ENCODE measurements at regions not wholly inside any gene's neighbourhood (a gene's known extent, or its start where the extent isn't known, plus 50 kb on each side); places are given as distances from the start of the nearest gene placed in this dataset.
A peak's percentile ranks its signal among the peaks of the same experiment; 100 is the strongest.

DNA sequence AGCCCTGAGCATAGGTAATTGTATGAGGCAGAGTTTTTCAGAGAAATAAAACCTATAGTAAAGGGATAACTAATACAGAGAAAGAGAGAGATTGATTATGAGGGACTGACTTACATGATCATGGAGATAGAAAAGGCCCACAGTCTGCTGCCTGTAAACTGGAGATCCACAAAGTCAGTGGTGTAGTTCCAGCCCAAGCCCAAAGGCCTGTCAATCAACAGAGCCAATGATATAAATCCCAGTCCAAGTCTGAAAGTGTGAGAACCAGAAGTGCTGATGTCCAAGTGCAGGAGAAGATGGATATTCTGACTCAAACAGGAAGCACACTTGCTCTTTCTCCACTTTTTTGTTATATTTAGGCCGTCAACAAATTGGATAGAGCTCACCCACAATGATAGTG is 340.1 kb upstream of the RGS18 start:
- Histone ChIP-seq H3K4me1 (ENCODE audit: control extremely low read depth in 1 of 4, control insufficient read depth in 4 of 4, insufficient read depth in 4 of 4, low read length in 3 of 4) (peaks cover 2 to 8% (median 7%) of the 10 kb centered on the region in 4 experiments), H3K9me3 (ENCODE audit: control extremely low read depth in 1 of 5, control insufficient read depth in 4 of 5, insufficient read depth in 2 of 5, low read depth in 1 of 5, low read length in 4 of 5) (peaks cover 0 to 5% (median 0%) of the 10 kb centered on the region in 5 experiments), H3K36me3 (ENCODE audit: control insufficient read depth in 4 of 4, insufficient read depth in 4 of 4, low read length in 3 of 4) (no peaks in the 10 kb centered on the region), H3K27ac (ENCODE audit: insufficient read depth in 1 of 2, low read depth in 1 of 2, low read length in 2 of 2, poor library complexity in 1 of 2, severe bottlenecking in 2 of 2) (no peak overlapping the region), H3K27me3 (replicated peaks in 2 of 5; ENCODE audit: control insufficient read depth in 4 of 5, insufficient read depth in 5 of 5, low read length in 4 of 5) (no peaks in the 10 kb centered on the region), H3K4me3 (ENCODE audit: control insufficient read depth in 1 of 7, extremely low read depth in 1 of 7, insufficient read depth in 4 of 7, low read depth in 2 of 7, low read length in 6 of 7) (no peak overlapping the region)
- POLR2A ChIA-PET, result no interaction called here
- no peak for DNase-seq
- CTCF ChIA-PET, result no interaction called here
- 100% methylated on average over 1 of the region's 1 CpG for WGBS (ENCODE audit: insufficient coverage)

DNA sequence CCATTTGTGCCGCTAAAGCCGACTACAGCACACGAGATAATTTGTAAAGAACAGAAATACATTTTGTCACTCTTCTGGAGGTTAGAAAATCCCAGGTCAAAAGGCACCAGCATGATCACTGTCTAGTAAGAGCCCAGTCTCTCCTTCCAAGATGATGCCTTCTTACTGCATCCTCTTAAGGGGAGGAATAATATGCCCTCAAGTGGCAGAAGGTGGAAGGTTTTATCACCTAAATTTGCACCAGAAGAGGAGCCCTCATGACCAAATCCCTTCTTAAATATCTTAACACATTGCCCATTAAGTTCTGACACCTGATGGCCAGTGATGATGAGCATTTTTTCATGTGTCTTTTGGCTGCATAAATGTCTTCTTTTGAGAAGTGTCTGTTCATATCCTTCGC is 326.7 kb upstream of the RGS18 start:
- Histone ChIP-seq H3K27me3 (replicated peaks in 2 of 5; ENCODE audit: control insufficient read depth in 4 of 5, insufficient read depth in 5 of 5, low read length in 4 of 5) (no peaks in the 10 kb centered on the region), H3K4me1 (ENCODE audit: control extremely low read depth in 1 of 4, control insufficient read depth in 4 of 4, insufficient read depth in 4 of 4, low read length in 3 of 4) (peaks cover 0 to 3% (median 0%) of the 10 kb centered on the region in 4 experiments), H3K36me3 (ENCODE audit: control insufficient read depth in 4 of 4, insufficient read depth in 4 of 4, low read length in 3 of 4) (no peaks in the 10 kb centered on the region), H3K4me3 (ENCODE audit: control insufficient read depth in 1 of 7, extremely low read depth in 1 of 7, insufficient read depth in 4 of 7, low read depth in 2 of 7, low read length in 6 of 7) (no peak overlapping the region), H3K27ac (ENCODE audit: insufficient read depth in 1 of 2, low read depth in 1 of 2, low read length in 2 of 2, poor library complexity in 1 of 2, severe bottlenecking in 2 of 2) (no peak overlapping the region), H3K9me3 (ENCODE audit: control extremely low read depth in 1 of 5, control insufficient read depth in 4 of 5, insufficient read depth in 2 of 5, low read depth in 1 of 5, low read length in 4 of 5) (no peaks in the 10 kb centered on the region)
- CTCF ChIA-PET, result no interaction called here
- 100% methylated on average over 3 of the region's 4 CpGs for WGBS (ENCODE audit: insufficient coverage)
- DNase-seq, result peak; percentile 12 to 48 (median 39)
- POLR2A ChIA-PET, result no interaction called here

DNA sequence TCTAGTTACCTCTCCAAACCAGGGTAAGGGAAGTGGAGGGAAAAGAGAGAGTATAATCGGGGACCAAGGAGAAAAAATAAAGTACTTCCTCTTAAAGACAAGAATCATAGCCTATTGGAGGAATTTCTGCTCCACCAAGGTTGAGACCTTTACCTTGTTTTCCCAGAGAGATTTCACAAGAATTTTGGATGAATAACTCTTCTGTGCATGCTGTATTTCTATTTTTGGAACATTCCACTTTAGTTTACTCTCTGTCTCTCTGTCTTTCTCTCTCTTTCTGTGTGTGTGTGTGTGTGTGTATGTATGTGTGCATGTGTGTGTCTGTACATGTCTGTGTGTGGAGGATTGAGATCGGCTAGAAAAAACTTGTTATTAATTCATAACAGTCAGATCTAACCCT is 318.4 kb upstream of the RGS18 start:
- ChIA-PET CTCF (no interaction called here), POLR2A (no interaction called here)

DNA sequence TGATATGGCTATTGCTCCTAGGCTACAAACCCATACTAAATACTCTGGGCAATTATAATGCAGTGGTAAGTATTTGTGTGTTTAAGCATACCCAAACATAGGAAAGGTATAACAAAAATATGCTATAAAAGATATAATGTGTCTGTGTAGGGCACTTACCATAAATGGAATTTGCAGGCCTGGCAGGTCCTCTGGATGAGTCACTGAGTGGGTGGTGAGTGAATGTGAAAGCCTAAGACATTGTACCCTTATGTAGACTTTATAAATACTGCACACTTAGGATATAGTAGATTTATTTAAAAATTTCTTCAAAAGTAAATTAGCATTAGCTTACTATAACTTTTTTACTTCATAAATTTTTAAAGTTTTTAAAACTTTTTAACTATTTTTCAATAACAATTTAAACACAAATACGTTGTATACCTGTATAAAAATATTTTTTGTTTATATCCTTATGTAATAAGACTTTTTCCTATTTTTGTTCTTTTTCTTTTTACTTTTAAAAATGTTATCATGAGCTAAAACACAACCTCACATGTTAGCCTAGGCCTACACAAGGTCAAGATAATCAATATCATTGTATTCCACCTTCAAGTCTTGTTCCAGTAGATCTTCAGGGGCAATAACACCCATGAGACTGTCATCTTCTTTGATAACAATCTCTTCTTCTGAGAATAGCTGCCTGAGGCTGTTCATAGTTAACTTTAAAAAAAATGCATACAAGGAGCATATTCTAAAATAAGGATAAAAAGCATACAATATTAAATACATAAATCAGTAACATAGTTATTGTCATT is 306.3 kb upstream of the RGS18 start:
- WGBS (ENCODE audit: insufficient coverage), result no CpG with 5 or more reads among the region's 1 CpG
- POLR2A ChIA-PET, result no interaction called here

More for the DNA sequence above, 318.4 kb upstream of the RGS18 start:
- H3K4me1 ChIP-seq (ENCODE audit: control extremely low read depth in 1 of 4, control insufficient read depth in 4 of 4, insufficient read depth in 4 of 4, low read length in 3 of 4), result no peaks in the 10 kb centered on the region
- H3K27me3 ChIP-seq (replicated peaks in 2 of 5; ENCODE audit: control insufficient read depth in 4 of 5, insufficient read depth in 5 of 5, low read length in 4 of 5), result no peaks in the 10 kb centered on the region
- H3K4me3 ChIP-seq (ENCODE audit: control insufficient read depth in 1 of 7, extremely low read depth in 1 of 7, insufficient read depth in 4 of 7, low read depth in 2 of 7, low read length in 6 of 7), result no peak overlapping the region
- peaks cover 0 to 1% (median 0%) of the 10 kb centered on the region in 5 experiments for H3K9me3 ChIP-seq (ENCODE audit: control extremely low read depth in 1 of 5, control insufficient read depth in 4 of 5, insufficient read depth in 2 of 5, low read depth in 1 of 5, low read length in 4 of 5)
- no peaks in the 10 kb centered on the region for H3K36me3 ChIP-seq (ENCODE audit: control insufficient read depth in 4 of 4, insufficient read depth in 4 of 4, low read length in 3 of 4)
- H3K27ac ChIP-seq (ENCODE audit: insufficient read depth in 1 of 2, low read depth in 1 of 2, low read length in 2 of 2, poor library complexity in 1 of 2, severe bottlenecking in 2 of 2), result no peak overlapping the region
- no CpG with 5 or more reads among the region's 2 CpGs for WGBS (ENCODE audit: insufficient coverage)
- DNase-seq, result no peak

DNA sequence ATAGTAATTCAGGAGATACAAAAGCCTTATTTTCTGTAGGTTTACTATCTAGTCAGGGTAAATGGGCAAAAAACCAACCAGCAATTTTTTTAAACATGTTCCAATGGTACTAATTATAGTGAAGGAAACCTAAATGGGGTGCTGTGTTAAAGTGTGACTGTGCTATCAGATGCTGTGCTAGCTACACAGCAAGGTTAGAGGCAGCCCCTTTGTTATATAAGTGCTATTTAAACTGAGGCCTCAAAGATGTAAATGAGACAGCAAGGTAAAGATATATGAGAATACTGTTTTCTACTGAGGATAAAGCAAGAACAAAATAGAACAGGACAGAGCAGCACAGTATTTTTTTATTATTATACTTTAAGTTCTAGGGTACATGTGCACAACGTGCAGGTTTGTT is 305.4 kb upstream of the RGS18 start:
- no peaks in the 10 kb centered on the region for H3K36me3 ChIP-seq (ENCODE audit: control insufficient read depth in 4 of 4, insufficient read depth in 4 of 4, low read length in 3 of 4)
- CTCF ChIA-PET, result no interaction called here
- no peaks in the 10 kb centered on the region for H3K4me1 ChIP-seq (ENCODE audit: control extremely low read depth in 1 of 4, control insufficient read depth in 4 of 4, insufficient read depth in 4 of 4, low read length in 3 of 4)
- no peak for DNase-seq
- H3K9me3 ChIP-seq (ENCODE audit: control extremely low read depth in 1 of 5, control insufficient read depth in 4 of 5, insufficient read depth in 2 of 5, low read depth in 1 of 5, low read length in 4 of 5), result peaks cover 0 to 1% (median 0%) of the 10 kb centered on the region in 5 experiments
- no peak overlapping the region for H3K27ac ChIP-seq (ENCODE audit: insufficient read depth in 1 of 2, low read depth in 1 of 2, low read length in 2 of 2, poor library complexity in 1 of 2, severe bottlenecking in 2 of 2)
- no peak overlapping the region for H3K4me3 ChIP-seq (ENCODE audit: control insufficient read depth in 1 of 7, extremely low read depth in 1 of 7, insufficient read depth in 4 of 7, low read depth in 2 of 7, low read length in 6 of 7)
- H3K27me3 ChIP-seq (replicated peaks in 2 of 5; ENCODE audit: control insufficient read depth in 4 of 5, insufficient read depth in 5 of 5, low read length in 4 of 5), result no peaks in the 10 kb centered on the region
- no CpG with 5 or more reads among the region's 1 CpG for WGBS (ENCODE audit: insufficient coverage)
- POLR2A ChIA-PET, result no interaction called here

More for the DNA sequence above, 306.3 kb upstream of the RGS18 start:
- DNase-seq, result no peak
- no peak overlapping the region for H3K27ac ChIP-seq (ENCODE audit: insufficient read depth in 1 of 2, low read depth in 1 of 2, low read length in 2 of 2, poor library complexity in 1 of 2, severe bottlenecking in 2 of 2)
- no peak overlapping the region for H3K4me3 ChIP-seq (ENCODE audit: control insufficient read depth in 1 of 7, extremely low read depth in 1 of 7, insufficient read depth in 4 of 7, low read depth in 2 of 7, low read length in 6 of 7)
- no peaks in the 10 kb centered on the region for H3K27me3 ChIP-seq (replicated peaks in 2 of 5; ENCODE audit: control insufficient read depth in 4 of 5, insufficient read depth in 5 of 5, low read length in 4 of 5)
- H3K36me3 ChIP-seq (ENCODE audit: control insufficient read depth in 4 of 4, insufficient read depth in 4 of 4, low read length in 3 of 4), result no peaks in the 10 kb centered on the region
- H3K4me1 ChIP-seq (ENCODE audit: control extremely low read depth in 1 of 4, control insufficient read depth in 4 of 4, insufficient read depth in 4 of 4, low read length in 3 of 4), result no peaks in the 10 kb centered on the region
- CTCF ChIA-PET, result no interaction called here
- H3K9me3 ChIP-seq (ENCODE audit: control extremely low read depth in 1 of 5, control insufficient read depth in 4 of 5, insufficient read depth in 2 of 5, low read depth in 1 of 5, low read length in 4 of 5), result peaks cover 0 to 1% (median 0%) of the 10 kb centered on the region in 5 experiments

DNA sequence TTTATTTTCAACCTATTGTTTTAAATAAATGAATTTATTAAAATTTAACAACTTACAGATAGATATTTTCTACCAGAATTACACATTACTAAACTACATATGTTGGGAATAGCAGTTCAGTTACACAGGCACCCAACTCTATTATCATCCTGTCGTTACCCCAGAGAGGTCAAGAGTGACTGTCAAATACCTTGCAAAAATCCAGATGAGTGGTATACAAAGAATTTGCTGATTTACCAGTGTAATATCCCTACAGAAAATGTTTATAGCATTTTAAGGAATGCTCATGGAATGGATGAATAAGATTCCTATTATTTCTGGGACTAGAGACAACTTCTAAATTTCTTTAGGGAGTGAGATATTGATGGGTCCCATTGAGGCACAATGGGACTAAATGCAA is 300.7 kb upstream of the RGS18 start:
- no CpG with 5 or more reads among the region's 1 CpG for WGBS (ENCODE audit: insufficient coverage)
- Histone ChIP-seq H3K27me3 (replicated peaks in 2 of 5; ENCODE audit: control insufficient read depth in 4 of 5, insufficient read depth in 5 of 5, low read length in 4 of 5) (no peaks in the 10 kb centered on the region), H3K27ac (ENCODE audit: insufficient read depth in 1 of 2, low read depth in 1 of 2, low read length in 2 of 2, poor library complexity in 1 of 2, severe bottlenecking in 2 of 2) (no peak overlapping the region), H3K36me3 (ENCODE audit: control insufficient read depth in 4 of 4, insufficient read depth in 4 of 4, low read length in 3 of 4) (no peaks in the 10 kb centered on the region), H3K4me3 (ENCODE audit: control insufficient read depth in 1 of 7, extremely low read depth in 1 of 7, insufficient read depth in 4 of 7, low read depth in 2 of 7, low read length in 6 of 7) (no peak overlapping the region), H3K9me3 (ENCODE audit: control extremely low read depth in 1 of 5, control insufficient read depth in 4 of 5, insufficient read depth in 2 of 5, low read depth in 1 of 5, low read length in 4 of 5) (peaks cover 0 to 3% (median 0%) of the 10 kb centered on the region in 5 experiments), H3K4me1 (ENCODE audit: control extremely low read depth in 1 of 4, control insufficient read depth in 4 of 4, insufficient read depth in 4 of 4, low read length in 3 of 4) (no peaks in the 10 kb centered on the region)
- no peak for DNase-seq
- ChIA-PET CTCF (no interaction called here), POLR2A (no interaction called here)

GRCh38 chr1:191865479-191865878 is 292.8 kb upstream of the RGS18 start:
- DNase-seq, result no peak
- H3K4me3 ChIP-seq (ENCODE audit: control insufficient read depth in 1 of 7, extremely low read depth in 1 of 7, insufficient read depth in 4 of 7, low read depth in 2 of 7, low read length in 6 of 7), result no peak overlapping the region
- H3K27me3 ChIP-seq (replicated peaks in 2 of 5; ENCODE audit: control insufficient read depth in 4 of 5, insufficient read depth in 5 of 5, low read length in 4 of 5), result no peaks in the 10 kb centered on the region
- ChIA-PET CTCF (no interaction called here), POLR2A (no interaction called here)
- H3K27ac ChIP-seq (ENCODE audit: insufficient read depth in 1 of 2, low read depth in 1 of 2, low read length in 2 of 2, poor library complexity in 1 of 2, severe bottlenecking in 2 of 2), result no peak overlapping the region
- H3K36me3 ChIP-seq (ENCODE audit: control insufficient read depth in 4 of 4, insufficient read depth in 4 of 4, low read length in 3 of 4), result no peaks in the 10 kb centered on the region
- WGBS (ENCODE audit: insufficient coverage), result 94% methylated on average over 4 of the region's 6 CpGs
- no peaks in the 10 kb centered on the region for H3K4me1 ChIP-seq (ENCODE audit: control extremely low read depth in 1 of 4, control insufficient read depth in 4 of 4, insufficient read depth in 4 of 4, low read length in 3 of 4)
- H3K9me3 ChIP-seq (ENCODE audit: control extremely low read depth in 1 of 5, control insufficient read depth in 4 of 5, insufficient read depth in 2 of 5, low read depth in 1 of 5, low read length in 4 of 5), result peaks cover 0 to 7% (median 0%) of the 10 kb centered on the region in 5 experiments
